Upper lobe of left lung (tissue), 6 donors: ENCODE measurements at regions not wholly inside any gene's neighbourhood (a gene's known extent, or its start where the extent isn't known, plus 50 kb on each side); places are given as distances from the start of the nearest gene placed in this dataset.

Experiments used
- ATAC-seq, 2 donors: fragments of 200-7000 bp; cut with Tn5 transposase; one replicate each; pipeline ENCODE4 v1.9.1; 2022; ENCODE audit warnings: mild to moderate bottlenecking in 2 of 2, moderate library complexity in 2 of 2; ENCODE audit not compliant: low FRiP score in 2 of 2
- DNase-seq, 2 donors: peaks; one replicate each; pipeline ENCODE4 v3.0.0-alpha.2; 2019 to 2020
- H3K27ac ChIP-seq, 4 donors: fragments of 200-600 bp; sonication (generic); one replicate each; pipeline ENCODE4 v1.5.1; 2016 to 2019
- H3K27me3 ChIP-seq, 4 donors: fragments of 200-600 bp; sonication (generic); one replicate each; pipeline ENCODE4 v1.5.1; 2017 to 2019
- H3K36me3 ChIP-seq, 4 donors: fragments of 200-600 bp; sonication (generic); one replicate each; pipeline ENCODE4 v1.5.1; 2016 to 2019
- H3K4me1 ChIP-seq, 4 donors: fragments of 200-600 bp; sonication (generic); one replicate each; pipeline ENCODE4 v1.5.1; 2018 to 2019
- H3K4me3 ChIP-seq, 4 donors: fragments of 200-600 bp; sonication (generic); one replicate each; pipeline ENCODE4 v1.5.1; 2017 to 2019; ENCODE audit warnings: mild to moderate bottlenecking in 2 of 4, moderate library complexity in 1 of 4
- H3K9me3 ChIP-seq, 4 donors: fragments of 200-600 bp; sonication (generic); one replicate each; pipeline ENCODE4 v1.5.1; 2018 to 2019
- CTCF ChIP-seq, 6 experiments: fragments of 450-650 bp in 4 of 6; fragments of 200-600 bp in 2 of 6; sonication (generic) in 2 of 6; IDR thresholded peaks; one replicate each; pipeline ENCODE4 v1.5.1; 2016 to 2019; ENCODE audit warnings: antibody characterized with exemption in 6 of 6
- EP300 ChIP-seq, 4 donors: sonication (generic); formaldehyde crosslinking; IDR thresholded peaks; one replicate each; pipeline ENCODE4 v1.5.1; 2017; ENCODE audit warnings: antibody characterized with exemption in 4 of 4, control low read depth in 2 of 4
- POLR2A ChIP-seq, 4 donors: fragments of 450-650 bp; IDR thresholded peaks; one replicate each; pipeline ENCODE4 v1.5.1; 2016 to 2017; ENCODE audit warnings: antibody characterized with exemption in 4 of 4, mild to moderate bottlenecking in 2 of 4
- POLR2AphosphoS5 ChIP-seq, 2 donors: sonication (generic); formaldehyde crosslinking; IDR thresholded peaks; one replicate each; pipeline ENCODE4 v1.5.1; 2017; ENCODE audit warnings: antibody characterized with exemption in 2 of 2
- WGBS, 2 donors: methylation state at CpG; one replicate each; pipeline ENCODE4 v1.1.5; 2017 to 2018; 5-methylcytosine and 5-hydroxymethylcytosine counted together
- donor health status: DM: no; HTN: no; CAD: no; lungs with moderate emphysema.
- donor health status: DM: no; HTN: yes; CAD: no; lungs with severe emphysema.

GRCh38 chr16:65895906-65896305 lies 470.6 kb upstream of the CDH5 start:
- DNase-seq (no peak), ATAC-seq (no peak)
- no peak overlapping the region for H3K4me3 ChIP-seq
- no peak overlapping the region for H3K27ac ChIP-seq
- no peaks in the 10 kb centered on the region for H3K27me3 ChIP-seq
- no peaks in the 10 kb centered on the region for H3K36me3 ChIP-seq
- WGBS, 2 donors, result 100% methylated on average over 1 of the region's 1 CpG
- no peaks in the 10 kb centered on the region for H3K4me1 ChIP-seq
- no peak for TF ChIP-seq EP300 (IDR thresholded peaks at IDR 0.05)
- TF ChIP-seq POLR2AphosphoS5 (IDR thresholded peaks at IDR 0.05), result no peak
- no peak for TF ChIP-seq CTCF (IDR thresholded peaks at IDR 0.05)
- TF ChIP-seq POLR2A (IDR thresholded peaks at IDR 0.05), result no peak
- H3K9me3 ChIP-seq, result no peaks in the 10 kb centered on the region

GRCh38 chr16:65895486-65895885 lies 471.0 kb upstream of the CDH5 start:
- no peak for ATAC-seq
- no peak overlapping the region for H3K4me3 ChIP-seq
- 73 to 100% methylated on average over 1 to 3 of the region's 3 CpGs for WGBS, 2 donors

GRCh38 chr16:65890203-65890602 lies 476.3 kb upstream of the CDH5 start:
- Histone ChIP-seq H3K4me1 (no peaks in the 10 kb centered on the region), H3K9me3 (no peaks in the 10 kb centered on the region), H3K27me3 (no peaks in the 10 kb centered on the region), H3K4me3 (no peak overlapping the region), H3K36me3 (no peaks in the 10 kb centered on the region), H3K27ac (no peak overlapping the region)
- TF ChIP-seq CTCF (IDR thresholded peaks at IDR 0.05), result no peak
- TF ChIP-seq POLR2AphosphoS5 (IDR thresholded peaks at IDR 0.05), result no peak
- TF ChIP-seq EP300 (IDR thresholded peaks at IDR 0.05), result no peak
- TF ChIP-seq POLR2A (IDR thresholded peaks at IDR 0.05), result no peak
- DNase-seq (no peak), ATAC-seq (no peak)
- WGBS, 2 donors, result 90 to 95% methylated on average over 4 of the region's 4 CpGs

More at GRCh38 chr16:65895486-65895885, 471.0 kb upstream of the CDH5 start:
- Histone ChIP-seq H3K4me1 (no peaks in the 10 kb centered on the region), H3K27me3 (no peaks in the 10 kb centered on the region), H3K9me3 (no peaks in the 10 kb centered on the region), H3K27ac (no peak overlapping the region), H3K36me3 (no peaks in the 10 kb centered on the region)
- TF ChIP-seq EP300 (IDR thresholded peaks at IDR 0.05), result no peak
- TF ChIP-seq POLR2AphosphoS5 (IDR thresholded peaks at IDR 0.05), result no peak
- TF ChIP-seq POLR2A (IDR thresholded peaks at IDR 0.05), result no peak
- no peak for TF ChIP-seq CTCF (IDR thresholded peaks at IDR 0.05)
- DNase-seq, result no peak

GRCh38 chr16:65889533-65889966 lies 476.9 kb upstream of the CDH5 start:
- DNase-seq, result no peak
- WGBS, 2 donors, result 51% methylated on average over 4 of the region's 4 CpGs
- Histone ChIP-seq H3K4me1 (no peaks in the 10 kb centered on the region), H3K27ac (no peak overlapping the region), H3K36me3 (no peaks in the 10 kb centered on the region), H3K4me3 (no peak overlapping the region), H3K27me3 (no peaks in the 10 kb centered on the region), H3K9me3 (no peaks in the 10 kb centered on the region)
- no peak for ATAC-seq
- TF ChIP-seq CTCF (IDR thresholded peaks at IDR 0.05) (no peak), EP300 (IDR thresholded peaks at IDR 0.05) (no peak), POLR2AphosphoS5 (IDR thresholded peaks at IDR 0.05) (no peak), POLR2A (IDR thresholded peaks at IDR 0.05) (no peak)

- ATAC-seq (no peak), DNase-seq (no peak)
- no peak overlapping the region for H3K27ac ChIP-seq
- H3K36me3 ChIP-seq, result no peaks in the 10 kb centered on the region
- WGBS, 2 donors, result 85 to 89% methylated on average over 8 of the region's 8 CpGs
- TF ChIP-seq CTCF (IDR thresholded peaks at IDR 0.05), result no peak
- TF ChIP-seq POLR2AphosphoS5 (IDR thresholded peaks at IDR 0.05), result no peak
- TF ChIP-seq POLR2A (IDR thresholded peaks at IDR 0.05), result no peak
- no peak for TF ChIP-seq EP300 (IDR thresholded peaks at IDR 0.05)
- no peaks in the 10 kb centered on the region for H3K27me3 ChIP-seq
- no peaks in the 10 kb centered on the region for H3K4me1 ChIP-seq
- H3K9me3 ChIP-seq, result no peaks in the 10 kb centered on the region
- H3K4me3 ChIP-seq, result no peak overlapping the region
Observed at GRCh38 chr16:65888201-65888600, 478.3 kb upstream of the CDH5 start.
